Activated CD4-positive, alpha-beta memory T cell treated with anti-CD3 and anti-CD28 coated beads, Interleukin-2, amount 10 ng/mL, durations not matched to agents 7 days and 5 days (primary cell): ENCODE measurements at regions not wholly inside any gene's neighbourhood (a gene's known extent, or its start where the extent isn't known, plus 50 kb on each side); places are given as distances from the start of the nearest gene placed in this dataset.

Source experiments
- CTCF ChIA-PET: fragments of 350-600 bp; sonication (Branson Sonifier 250); formaldehyde crosslinking; loops from one replicate; lab custom pipeline; 2021; ENCODE audit warnings: antibody characterized with exemption, inconsistent platforms; lab: Charles Lee
- POLR2A ChIA-PET: fragments of 350-600 bp; sonication (Branson Sonifier 250); formaldehyde crosslinking; loops from one replicate; lab custom pipeline; 2021; ENCODE audit warnings: antibody characterized with exemption; lab: Charles Lee
- DNase-seq: peaks from one replicate; pipeline ENCODE4 v3.0.0-alpha.2; 2020
- H3K27ac Mint-ChIP-seq: one replicate; pipeline ENCODE4 v1.8.0; 2021; ENCODE audit warnings: mild to moderate bottlenecking, mixed read lengths
- H3K27me3 Mint-ChIP-seq: one replicate; pipeline ENCODE4 v1.8.0; 2021; ENCODE audit warnings: mixed read lengths
- H3K36me3 Mint-ChIP-seq: one replicate; pipeline ENCODE4 v1.8.0; 2021; ENCODE audit warnings: low read depth, mixed read lengths
- H3K4me1 Mint-ChIP-seq: one replicate; pipeline ENCODE4 v1.8.0; 2021; ENCODE audit warnings: mixed read lengths
- H3K4me3 Mint-ChIP-seq: one replicate; pipeline ENCODE4 v1.8.0; 2021; ENCODE audit warnings: mild to moderate bottlenecking, mixed read lengths
- H3K9me3 Mint-ChIP-seq: one replicate; pipeline ENCODE4 v1.8.0; 2021; ENCODE audit warnings: mixed read lengths

DNA sequence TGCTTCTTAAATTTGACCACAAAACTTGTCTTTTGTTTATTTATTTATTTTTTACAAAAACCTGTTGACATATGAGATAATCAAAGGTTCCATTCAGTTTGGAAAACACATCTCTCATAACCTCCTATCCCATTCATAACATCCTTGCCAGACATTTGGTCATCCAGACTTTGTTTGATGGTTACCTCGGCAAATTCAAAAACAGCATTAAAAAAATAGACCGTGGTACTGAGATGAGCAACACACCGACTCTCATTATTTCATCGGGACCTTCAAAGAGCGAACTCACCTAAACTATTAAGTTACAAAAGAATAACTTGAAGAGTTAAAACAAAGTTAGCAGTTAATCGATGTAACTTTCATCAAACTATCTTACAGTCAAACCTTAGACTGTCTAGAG lies 85.8 kb upstream of the RPS6KA3 start:
- H3K27ac Mint-ChIP-seq = no peak overlapping the region
- ChIA-PET CTCF (no interaction called here), POLR2A (no interaction called here)
- peaks cover 29% of the 10 kb centered on the region for H3K27me3 Mint-ChIP-seq
- H3K9me3 Mint-ChIP-seq = no peaks in the 10 kb centered on the region
- DNase-seq = no peak
- H3K4me1 Mint-ChIP-seq = peaks cover 14% of the 10 kb centered on the region
- no peak overlapping the region for H3K4me3 Mint-ChIP-seq
- no peaks in the 10 kb centered on the region for H3K36me3 Mint-ChIP-seq

- H3K9me3 Mint-ChIP-seq = no peaks in the 10 kb centered on the region
- POLR2A ChIA-PET = no interaction called here
- peaks cover 24% of the 10 kb centered on the region for H3K27me3 Mint-ChIP-seq
- CTCF ChIA-PET = no interaction called here
- H3K36me3 Mint-ChIP-seq = no peaks in the 10 kb centered on the region
- H3K4me1 Mint-ChIP-seq = peaks cover 14% of the 10 kb centered on the region
- no peak overlapping the region for H3K27ac Mint-ChIP-seq
- H3K4me3 Mint-ChIP-seq = no peak overlapping the region
- DNase-seq = no peak
These were observed 83.9 kb upstream of the RPS6KA3 start for GRCh38 chrX:20350596-20350995.

DNA sequence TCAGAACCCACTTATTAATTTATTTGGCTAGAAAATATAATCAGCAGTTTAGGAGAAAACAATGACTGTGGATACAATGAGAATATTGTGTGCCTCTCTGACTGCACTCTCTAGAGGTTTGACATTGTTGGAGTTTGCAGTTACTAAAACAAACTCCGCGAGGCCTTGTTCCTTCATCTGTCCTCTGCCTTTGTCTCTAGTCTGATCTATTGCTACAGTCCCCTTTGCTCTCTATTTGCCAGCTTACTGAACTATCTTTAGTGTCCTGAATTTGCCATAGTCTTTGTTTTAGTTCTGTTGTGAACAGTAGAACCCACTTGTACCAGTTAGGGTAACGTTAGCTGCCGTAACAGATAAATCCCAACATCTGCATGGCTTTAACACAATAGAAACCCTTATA lies 81.4 kb upstream of the RPS6KA3 start:
- Mint-ChIP-seq H3K36me3 (no peaks in the 10 kb centered on the region), H3K4me3 (no peak overlapping the region), H3K27ac (no peak overlapping the region), H3K4me1 (peaks cover 8% of the 10 kb centered on the region), H3K9me3 (peaks cover 7% of the 10 kb centered on the region), H3K27me3 (peaks cover 10% of the 10 kb centered on the region)
- POLR2A ChIA-PET = no interaction called here
- DNase-seq = no peak
- CTCF ChIA-PET = no interaction called here

- no peak overlapping the region for H3K27ac Mint-ChIP-seq
- H3K4me1 Mint-ChIP-seq = peaks cover under 1% of the 10 kb centered on the region
- H3K4me3 Mint-ChIP-seq = no peak overlapping the region
- peaks cover 11% of the 10 kb centered on the region for H3K9me3 Mint-ChIP-seq
- ChIA-PET CTCF (no interaction called here), POLR2A (no interaction called here)
- no peaks in the 10 kb centered on the region for H3K36me3 Mint-ChIP-seq
- DNase-seq = no peak
- H3K27me3 Mint-ChIP-seq = peaks cover 6% of the 10 kb centered on the region
These were observed 80.8 kb upstream of the RPS6KA3 start for GRCh38 chrX:20347481-20347880.

DNA sequence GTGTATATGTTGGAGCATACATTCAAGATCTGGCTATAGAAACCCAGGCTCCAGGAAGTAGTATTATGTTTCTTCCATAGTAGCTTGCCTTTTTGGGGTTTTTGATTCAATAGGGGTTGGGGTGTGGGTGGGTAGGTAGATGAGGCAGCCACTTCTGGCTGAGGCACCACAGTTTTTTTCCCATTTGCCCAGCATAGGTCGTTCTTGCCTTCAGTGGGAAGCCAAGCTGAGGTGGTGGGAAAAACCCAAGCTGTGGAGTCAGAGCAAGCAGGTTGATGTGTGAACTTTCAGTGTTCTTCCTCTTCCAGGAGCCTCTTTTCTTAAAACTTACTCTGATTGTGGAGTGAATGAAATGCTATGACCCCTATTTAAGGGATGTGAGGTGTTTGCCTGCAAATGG lies 67.0 kb upstream of the RPS6KA3 start:
- no peak for DNase-seq
- no peaks in the 10 kb centered on the region for H3K36me3 Mint-ChIP-seq
- H3K9me3 Mint-ChIP-seq = no peaks in the 10 kb centered on the region
- ChIA-PET CTCF (no interaction called here), POLR2A (no interaction called here)
- no peak overlapping the region for H3K27ac Mint-ChIP-seq
- no peaks in the 10 kb centered on the region for H3K4me1 Mint-ChIP-seq
- H3K4me3 Mint-ChIP-seq = no peak overlapping the region
- no peaks in the 10 kb centered on the region for H3K27me3 Mint-ChIP-seq

DNA sequence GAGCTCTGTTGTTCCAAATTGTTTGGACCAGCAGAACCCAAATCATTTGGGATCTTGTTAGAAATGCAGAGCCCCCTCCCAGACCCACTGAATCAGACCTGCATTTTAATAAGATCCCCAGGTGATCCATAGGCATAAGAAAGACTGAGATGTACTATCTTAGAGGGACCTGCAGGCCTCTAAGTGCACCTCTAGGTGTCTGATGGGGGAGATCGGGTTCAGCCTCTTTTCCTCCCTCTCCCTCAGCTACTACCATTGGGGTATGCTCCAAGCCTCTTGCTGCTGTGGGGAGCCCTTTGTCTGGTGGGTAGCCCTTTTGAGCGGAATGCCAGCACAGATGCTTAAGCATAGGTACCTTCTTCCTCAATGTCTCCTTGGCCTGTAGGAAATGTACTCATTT lies 63.8 kb upstream of the RPS6KA3 start:
- ChIA-PET POLR2A (no interaction called here), CTCF (no interaction called here)
- no peak for DNase-seq
- Mint-ChIP-seq H3K4me1 (no peaks in the 10 kb centered on the region), H3K4me3 (no peak overlapping the region), H3K36me3 (no peaks in the 10 kb centered on the region), H3K27ac (no peak overlapping the region), H3K9me3 (no peaks in the 10 kb centered on the region), H3K27me3 (no peaks in the 10 kb centered on the region)

- ChIA-PET CTCF (no interaction called here), POLR2A (no interaction called here)
- no peak overlapping the region for H3K4me3 Mint-ChIP-seq
- no peak for DNase-seq
- no peaks in the 10 kb centered on the region for H3K36me3 Mint-ChIP-seq
- no peaks in the 10 kb centered on the region for H3K9me3 Mint-ChIP-seq
- H3K27ac Mint-ChIP-seq = no peak overlapping the region
- no peaks in the 10 kb centered on the region for H3K4me1 Mint-ChIP-seq
- no peaks in the 10 kb centered on the region for H3K27me3 Mint-ChIP-seq
These were observed 62.7 kb upstream of the RPS6KA3 start for GRCh38 chrX:20329435-20329834.

- CTCF ChIA-PET = no interaction called here
- POLR2A ChIA-PET = no interaction called here
- Mint-ChIP-seq H3K4me1 (no peaks in the 10 kb centered on the region), H3K4me3 (no peak overlapping the region), H3K9me3 (no peaks in the 10 kb centered on the region), H3K36me3 (no peaks in the 10 kb centered on the region), H3K27ac (no peak overlapping the region), H3K27me3 (no peaks in the 10 kb centered on the region)
- DNase-seq = no peak
These were observed 59.2 kb upstream of the RPS6KA3 start for GRCh38 chrX:20325786-20326388.

- Mint-ChIP-seq H3K36me3 (no peaks in the 10 kb centered on the region), H3K9me3 (no peaks in the 10 kb centered on the region), H3K27ac (no peak overlapping the region), H3K4me1 (peaks cover 4% of the 10 kb centered on the region), H3K4me3 (no peak overlapping the region), H3K27me3 (no peaks in the 10 kb centered on the region)
- no peak for DNase-seq
- ChIA-PET CTCF (no interaction called here), POLR2A (no interaction called here)
These were observed 56.2 kb upstream of the RPS6KA3 start for GRCh38 chrX:20322887-20323286.

GRCh38 chrX:20320461-20321159 lies 53.9 kb upstream of the RPS6KA3 start:
- no peaks in the 10 kb centered on the region for H3K9me3 Mint-ChIP-seq
- ChIA-PET CTCF (no interaction called here), POLR2A (no interaction called here)
- no peaks in the 10 kb centered on the region for H3K36me3 Mint-ChIP-seq
- no peaks in the 10 kb centered on the region for H3K27me3 Mint-ChIP-seq
- H3K4me1 Mint-ChIP-seq = peaks cover 4% of the 10 kb centered on the region
- DNase-seq = no peak
- H3K27ac Mint-ChIP-seq = no peak overlapping the region
- no peak overlapping the region for H3K4me3 Mint-ChIP-seq

DNA sequence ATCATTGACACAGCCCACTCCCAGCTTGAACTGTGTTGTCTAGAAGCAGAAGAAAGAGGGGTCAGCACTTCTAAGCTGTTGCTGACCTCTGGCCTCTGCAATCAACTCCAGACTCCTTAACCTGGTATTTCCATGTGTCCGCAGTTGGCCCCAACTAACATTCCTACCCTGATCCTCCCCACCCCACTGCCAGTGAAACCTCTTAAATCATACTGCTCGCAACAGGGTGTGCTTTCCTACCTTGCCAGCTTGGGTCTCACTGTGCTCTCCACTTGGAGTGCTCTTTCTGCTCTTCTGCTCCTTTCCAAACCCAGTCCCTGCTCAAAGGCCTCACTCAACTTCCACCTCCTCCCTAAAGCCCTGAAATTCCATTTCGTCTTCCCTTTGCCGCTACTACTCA lies 52.3 kb upstream of the RPS6KA3 start:
- Mint-ChIP-seq H3K27ac (no peak overlapping the region), H3K36me3 (no peaks in the 10 kb centered on the region), H3K4me1 (peaks cover 4% of the 10 kb centered on the region), H3K27me3 (no peaks in the 10 kb centered on the region), H3K9me3 (no peaks in the 10 kb centered on the region), H3K4me3 (no peak overlapping the region)
- DNase-seq = no peak
- ChIA-PET POLR2A (no interaction called here), CTCF (no interaction called here)

- Mint-ChIP-seq H3K27ac (no peak overlapping the region), H3K4me1 (peaks cover 4% of the 10 kb centered on the region), H3K27me3 (no peaks in the 10 kb centered on the region), H3K36me3 (no peaks in the 10 kb centered on the region), H3K4me3 (no peak overlapping the region), H3K9me3 (no peaks in the 10 kb centered on the region)
- CTCF ChIA-PET = no interaction called here
- no peak for DNase-seq
- POLR2A ChIA-PET = no interaction called here
These were observed 51.2 kb upstream of the RPS6KA3 start for GRCh38 chrX:20317873-20318272.
